ENCODE measurements at regions not wholly inside any gene's neighbourhood (a gene's known extent, or its start where the extent isn't known, plus 50 kb on each side); places are given as distances from the start of the nearest gene placed in this dataset.

GRCh38 chr18:25862881-25863600 lies 227.4 kb downstream of the SS18 start:
- TF ChIP-seq CTCF (IDR thresholded peaks at IDR 0.05; ENCODE audit: unreplicated experiment): no peak
- Mint-ChIP-seq H3K4me3 (ENCODE audit: unreplicated experiment) (no peak overlapping the region), H3K27ac (ENCODE audit: unreplicated experiment) (no peak overlapping the region)

GRCh38 chr18:25853691-25854433 lies 236.6 kb downstream of the SS18 start:
- Mint-ChIP-seq H3K4me1 (ENCODE audit: unreplicated experiment) (peaks cover 16% of the 10 kb centered on the region), H3K4me3 (ENCODE audit: unreplicated experiment) (no peak overlapping the region), H3K36me3 (ENCODE audit: low read depth, unreplicated experiment) (no peaks in the 10 kb centered on the region), H3K27me3 (ENCODE audit: unreplicated experiment) (no peaks in the 10 kb centered on the region), H3K9me3 (ENCODE audit: unreplicated experiment) (no peaks in the 10 kb centered on the region), H3K27ac (ENCODE audit: unreplicated experiment) (no peak overlapping the region)
- no peak for DNase-seq (ENCODE audit: low spot score)
- no peak for TF ChIP-seq CTCF (IDR thresholded peaks at IDR 0.05; ENCODE audit: unreplicated experiment)

More at GRCh38 chr18:25862881-25863600, 227.4 kb downstream of the SS18 start:
- Mint-ChIP-seq H3K27me3 (ENCODE audit: unreplicated experiment) (peaks cover 5% of the 10 kb centered on the region), H3K9me3 (ENCODE audit: unreplicated experiment) (no peaks in the 10 kb centered on the region), H3K4me1 (ENCODE audit: unreplicated experiment) (no peaks in the 10 kb centered on the region), H3K36me3 (ENCODE audit: low read depth, unreplicated experiment) (no peaks in the 10 kb centered on the region)
- DNase-seq (ENCODE audit: low spot score): no peak

- H3K27me3 Mint-ChIP-seq (ENCODE audit: unreplicated experiment): no peaks in the 10 kb centered on the region
- no peak overlapping the region for H3K4me3 Mint-ChIP-seq (ENCODE audit: unreplicated experiment)
- DNase-seq (ENCODE audit: low spot score): no peak
- no peaks in the 10 kb centered on the region for H3K36me3 Mint-ChIP-seq (ENCODE audit: low read depth, unreplicated experiment)
- no peaks in the 10 kb centered on the region for H3K9me3 Mint-ChIP-seq (ENCODE audit: unreplicated experiment)
- no peak for TF ChIP-seq CTCF (IDR thresholded peaks at IDR 0.05; ENCODE audit: unreplicated experiment)
- no peak overlapping the region for H3K27ac Mint-ChIP-seq (ENCODE audit: unreplicated experiment)
- H3K4me1 Mint-ChIP-seq (ENCODE audit: unreplicated experiment): no peaks in the 10 kb centered on the region
These were observed 246.6 kb downstream of the SS18 start for GRCh38 chr18:25843791-25844190.

- no peaks in the 10 kb centered on the region for H3K4me1 Mint-ChIP-seq (ENCODE audit: unreplicated experiment)
- no peaks in the 10 kb centered on the region for H3K27me3 Mint-ChIP-seq (ENCODE audit: unreplicated experiment)
- no peaks in the 10 kb centered on the region for H3K36me3 Mint-ChIP-seq (ENCODE audit: low read depth, unreplicated experiment)
- no peak for DNase-seq (ENCODE audit: low spot score)
- H3K27ac Mint-ChIP-seq (ENCODE audit: unreplicated experiment): no peak overlapping the region
- no peak for TF ChIP-seq CTCF (IDR thresholded peaks at IDR 0.05; ENCODE audit: unreplicated experiment)
- H3K4me3 Mint-ChIP-seq (ENCODE audit: unreplicated experiment): no peak overlapping the region
- H3K9me3 Mint-ChIP-seq (ENCODE audit: unreplicated experiment): no peaks in the 10 kb centered on the region
These were observed 247.7 kb downstream of the SS18 start for GRCh38 chr18:25842665-25843064.

GRCh38 chr18:25834061-25834460 lies 256.4 kb downstream of the SS18 start:
- H3K9me3 Mint-ChIP-seq (ENCODE audit: unreplicated experiment): no peaks in the 10 kb centered on the region
- H3K4me1 Mint-ChIP-seq (ENCODE audit: unreplicated experiment): no peaks in the 10 kb centered on the region
- no peak overlapping the region for H3K4me3 Mint-ChIP-seq (ENCODE audit: unreplicated experiment)
- H3K27ac Mint-ChIP-seq (ENCODE audit: unreplicated experiment): no peak overlapping the region
- no peak for DNase-seq (ENCODE audit: low spot score)
- no peak for TF ChIP-seq CTCF (IDR thresholded peaks at IDR 0.05; ENCODE audit: unreplicated experiment)
- no peaks in the 10 kb centered on the region for H3K27me3 Mint-ChIP-seq (ENCODE audit: unreplicated experiment)
- no peaks in the 10 kb centered on the region for H3K36me3 Mint-ChIP-seq (ENCODE audit: low read depth, unreplicated experiment)
